ENCODE measurements at regions not wholly inside any gene's neighbourhood (a gene's known extent, or its start where the extent isn't known, plus 50 kb on each side); places are given as distances from the start of the nearest gene placed in this dataset.

- no peaks in the 10 kb centered on the region for H3K36me3 ChIP-seq
- intact Hi-C loops (cut with DNase I) = no loop called here
- no peak overlapping the region for H3K4me3 ChIP-seq
- 93 to 98% (median 96%) methylated on average over 1 of the region's 1 CpG for WGBS, 3 donors
- no peak overlapping the region for H3K27ac ChIP-seq
- TF ChIP-seq POLR2A (IDR thresholded peaks at IDR 0.05) (no peak), EP300 (IDR thresholded peaks at IDR 0.05) (no peak)
- TF ChIP-seq, protein P1, sequence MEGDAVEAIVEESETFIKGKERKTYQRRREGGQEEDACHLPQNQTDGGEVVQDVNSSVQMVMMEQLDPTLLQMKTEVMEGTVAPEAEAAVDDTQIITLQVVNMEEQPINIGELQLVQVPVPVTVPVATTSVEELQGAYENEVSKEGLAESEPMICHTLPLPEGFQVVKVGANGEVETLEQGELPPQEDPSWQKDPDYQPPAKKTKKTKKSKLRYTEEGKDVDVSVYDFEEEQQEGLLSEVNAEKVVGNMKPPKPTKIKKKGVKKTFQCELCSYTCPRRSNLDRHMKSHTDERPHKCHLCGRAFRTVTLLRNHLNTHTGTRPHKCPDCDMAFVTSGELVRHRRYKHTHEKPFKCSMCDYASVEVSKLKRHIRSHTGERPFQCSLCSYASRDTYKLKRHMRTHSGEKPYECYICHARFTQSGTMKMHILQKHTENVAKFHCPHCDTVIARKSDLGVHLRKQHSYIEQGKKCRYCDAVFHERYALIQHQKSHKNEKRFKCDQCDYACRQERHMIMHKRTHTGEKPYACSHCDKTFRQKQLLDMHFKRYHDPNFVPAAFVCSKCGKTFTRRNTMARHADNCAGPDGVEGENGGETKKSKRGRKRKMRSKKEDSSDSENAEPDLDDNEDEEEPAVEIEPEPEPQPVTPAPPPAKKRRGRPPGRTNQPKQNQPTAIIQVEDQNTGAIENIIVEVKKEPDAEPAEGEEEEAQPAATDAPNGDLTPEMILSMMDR (IDR thresholded peaks at IDR 0.05) = no peak
- H3K9me3 ChIP-seq = no peaks in the 10 kb centered on the region
- no peaks in the 10 kb centered on the region for H3K27me3 ChIP-seq
- DNase-seq = no peak
- no peaks in the 10 kb centered on the region for H3K4me1 ChIP-seq (ENCODE audit: insufficient read depth)
Measured at GRCh38 chr10:45532480-45532879, 140.1 kb downstream of the ZFAND4 start.

GRCh38 chr10:45526309-45526905, 146.2 kb downstream of the ZFAND4 start:
- H3K27me3 ChIP-seq = no peaks in the 10 kb centered on the region
- no peaks in the 10 kb centered on the region for H3K9me3 ChIP-seq
- no peaks in the 10 kb centered on the region for H3K36me3 ChIP-seq
- peaks cover 4% of the 10 kb centered on the region for H3K4me1 ChIP-seq (ENCODE audit: insufficient read depth)
- H3K4me3 ChIP-seq = no peak overlapping the region
- TF ChIP-seq POLR2A (IDR thresholded peaks at IDR 0.05) (no peak), EP300 (IDR thresholded peaks at IDR 0.05) (no peak)
- TF ChIP-seq, protein P1 (IDR thresholded peaks at IDR 0.05) = no peak
- DNase-seq = no peak
- H3K27ac ChIP-seq = no peak overlapping the region
- intact Hi-C loops (cut with DNase I) = no loop called here
- WGBS, 3 donors = 16 to 29% (median 29%) methylated on average over 3 of the region's 3 CpGs

DNA sequence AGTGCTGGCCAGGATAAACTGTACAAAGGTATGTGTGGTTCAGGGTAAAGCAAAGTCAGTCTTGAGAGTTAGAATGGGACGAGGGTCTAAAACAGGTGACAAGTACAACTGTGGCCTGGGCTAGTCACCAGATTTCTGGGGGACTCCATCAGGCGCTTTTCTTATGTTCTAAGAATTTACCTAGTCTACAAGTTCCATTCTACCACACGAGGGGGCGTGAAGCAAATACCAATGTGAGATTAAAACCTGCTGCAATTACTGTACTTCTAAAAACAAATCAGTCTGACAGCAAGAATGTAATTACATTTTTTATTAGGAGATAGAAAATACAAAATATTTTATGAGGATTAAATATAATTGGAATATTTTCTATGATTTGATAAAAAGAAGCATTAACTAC, 146.5 kb downstream of the ALOX5 start:
- no peaks in the 10 kb centered on the region for H3K36me3 ChIP-seq
- WGBS, 3 donors = 84 to 88% (median 85%) methylated on average over 4 of the region's 4 CpGs
- no peak for TF ChIP-seq EP300 (IDR thresholded peaks at IDR 0.05)
- no peak for TF ChIP-seq POLR2A (IDR thresholded peaks at IDR 0.05)
- TF ChIP-seq, protein P1 (IDR thresholded peaks at IDR 0.05) = no peak

GRCh38 chr10:45518741-45519140, 144.7 kb downstream of the ALOX5 start:
- intact Hi-C loops (cut with DNase I) = no loop called here
- no peaks in the 10 kb centered on the region for H3K36me3 ChIP-seq
- 94 to 100% (median 100%) methylated on average over 1 of the region's 1 CpG for WGBS, 3 donors
- DNase-seq = no peak
- TF ChIP-seq, protein P1 (IDR thresholded peaks at IDR 0.05) = no peak
- TF ChIP-seq EP300 (IDR thresholded peaks at IDR 0.05) (no peak), POLR2A (IDR thresholded peaks at IDR 0.05) (no peak)
- H3K27ac ChIP-seq = no peak overlapping the region
- peaks cover 4% of the 10 kb centered on the region for H3K4me1 ChIP-seq (ENCODE audit: insufficient read depth)
- H3K27me3 ChIP-seq = no peaks in the 10 kb centered on the region
- H3K4me3 ChIP-seq = no peak overlapping the region
- H3K9me3 ChIP-seq = no peaks in the 10 kb centered on the region

More for the DNA sequence above, 146.5 kb downstream of the ALOX5 start:
- no peaks in the 10 kb centered on the region for H3K27me3 ChIP-seq
- H3K27ac ChIP-seq = no peak overlapping the region
- no peak overlapping the region for H3K4me3 ChIP-seq
- no peak for DNase-seq
- H3K4me1 ChIP-seq (ENCODE audit: insufficient read depth) = peaks cover 4% of the 10 kb centered on the region
- intact Hi-C loops (cut with DNase I) = no loop called here
- H3K9me3 ChIP-seq = no peaks in the 10 kb centered on the region

Data from ovary (tissue), 7 donors.